HG03565 (cell line): ENCODE measurements at regions not wholly inside any gene's neighbourhood (a gene's known extent, or its start where the extent isn't known, plus 50 kb on each side); places are given as distances from the start of the nearest gene placed in this dataset.

Experiments
- ATAC-seq: cut with Tn5 transposase; IDR thresholded peaks from one replicate; pipeline ENCODE4 v1.9.1; 2021; ENCODE audit warnings: mild to moderate bottlenecking, moderate library complexity; ENCODE audit not compliant: unreplicated experiment

DNA sequence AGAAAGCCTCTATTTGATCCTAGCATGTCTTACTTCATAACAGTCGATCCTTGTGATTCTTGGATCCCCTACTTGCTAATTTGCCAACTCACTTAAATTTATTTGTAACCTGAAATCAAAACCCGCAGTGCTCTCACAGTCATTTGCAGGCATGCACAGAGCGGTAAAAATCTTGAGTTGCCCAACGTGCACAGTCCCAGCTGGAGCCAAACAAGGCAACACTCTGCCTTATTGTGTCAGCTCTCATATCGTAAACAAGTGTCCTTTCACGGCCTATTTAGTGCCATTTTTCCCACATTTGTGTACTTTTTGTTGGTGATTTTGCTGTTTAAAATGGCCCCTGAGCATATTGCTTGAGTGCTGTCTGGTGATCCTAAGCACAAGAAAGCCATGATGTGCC lies 511.3 kb upstream of the WWC1 start:
- no peak for ATAC-seq

DNA sequence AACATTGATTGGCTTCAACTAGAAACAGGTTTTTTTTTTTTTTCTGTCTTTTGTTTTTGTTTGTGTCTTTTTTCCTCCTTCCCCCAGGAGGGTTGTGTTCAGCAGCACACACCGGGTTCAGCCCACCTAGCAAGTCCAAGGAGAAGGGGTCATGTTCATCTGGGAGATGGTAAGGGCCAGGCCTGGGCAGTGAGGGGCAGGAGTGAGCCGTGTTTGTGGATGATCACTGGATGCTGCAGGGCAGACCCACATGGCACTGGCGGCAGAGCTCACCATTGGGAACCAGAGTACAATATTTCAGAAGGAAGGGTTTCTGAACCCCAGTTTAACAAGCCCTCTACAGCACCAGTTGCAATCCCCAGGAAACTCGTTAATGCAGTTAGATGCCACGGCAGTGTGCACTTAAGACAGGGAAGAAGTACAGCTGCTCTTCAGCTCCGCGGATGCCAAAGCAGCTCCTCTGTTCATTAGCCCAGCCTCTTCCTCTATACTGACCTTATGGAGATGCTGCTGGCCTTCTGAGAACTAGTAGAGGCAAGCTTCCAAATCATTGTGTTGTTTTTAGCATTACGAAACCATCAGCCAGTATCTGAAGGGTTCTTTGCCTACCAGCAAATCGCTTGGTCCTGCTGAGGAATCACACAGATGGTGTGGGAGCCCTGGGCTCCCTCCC lies 508.2 kb upstream of the WWC1 start:
- ATAC-seq, result no peak

DNA sequence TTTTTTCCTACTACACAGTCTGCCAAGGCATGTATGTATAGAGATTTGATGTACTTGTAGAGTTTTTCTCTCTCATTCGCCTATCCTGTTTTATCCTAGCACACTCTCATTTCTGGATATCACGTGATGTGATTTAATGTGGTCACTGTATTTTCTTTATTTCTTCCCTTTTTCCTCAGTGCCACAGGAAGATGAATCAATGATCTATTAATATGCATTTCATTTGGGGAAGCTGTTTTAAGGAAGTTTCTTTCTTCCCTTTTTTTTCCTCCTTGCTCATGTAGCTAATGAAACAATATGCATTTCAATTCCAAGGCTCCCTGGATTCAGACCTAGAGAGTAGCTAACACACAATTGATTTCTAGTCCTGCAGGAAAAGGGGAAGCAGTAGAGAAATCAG lies 506.3 kb upstream of the WWC1 start:
- ATAC-seq, result no peak

DNA sequence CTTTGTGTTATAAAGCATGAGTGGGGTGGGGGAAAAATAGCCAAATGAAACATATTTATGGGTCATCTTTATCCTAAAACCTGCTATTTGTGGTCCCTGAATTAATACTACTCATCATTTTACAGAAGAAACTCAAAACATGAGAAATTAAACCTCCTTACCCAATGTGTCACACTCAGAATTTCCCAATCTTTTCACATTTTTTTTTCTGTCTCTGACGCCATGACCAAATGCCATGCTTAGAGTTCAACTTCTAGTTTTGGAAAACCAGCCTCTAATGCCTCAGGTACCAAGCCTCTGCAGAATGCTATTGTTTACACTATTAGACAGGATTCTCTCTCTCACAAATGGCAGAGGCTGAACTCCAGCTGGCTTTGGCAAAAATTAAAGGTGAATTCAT lies 505.5 kb upstream of the WWC1 start:
- ATAC-seq, result no peak

DNA sequence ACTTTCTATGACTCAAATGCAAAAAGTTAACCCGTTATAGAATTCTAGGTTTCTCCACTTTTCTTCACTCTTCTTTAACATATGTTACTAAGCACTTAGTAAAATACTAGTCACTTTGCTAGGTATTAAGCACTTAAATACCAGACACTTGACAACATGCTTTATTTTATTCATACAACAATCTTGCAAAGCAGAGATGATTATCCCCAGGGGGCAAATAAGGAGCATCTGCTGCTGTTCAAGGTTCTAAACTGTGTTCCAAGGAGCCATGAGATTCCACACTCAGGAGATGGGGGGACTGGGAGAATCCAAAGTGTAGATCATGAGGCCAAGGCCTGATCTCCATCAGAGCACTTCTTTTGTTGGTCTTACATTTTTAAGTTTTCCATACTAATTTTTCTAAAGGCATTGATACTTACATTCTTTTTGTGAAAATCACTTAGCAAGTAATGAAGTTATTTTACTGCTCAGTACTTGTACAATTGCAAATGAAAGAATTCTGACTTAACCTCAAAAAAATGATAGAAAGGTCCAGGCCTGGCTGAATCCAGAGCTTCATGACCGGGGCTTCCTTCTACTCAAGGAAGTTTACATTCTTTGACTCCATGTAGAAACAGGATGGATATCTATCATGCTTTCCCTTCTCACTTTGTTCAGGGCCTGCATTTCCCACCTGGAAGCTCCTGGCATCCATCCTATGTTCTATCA lies 504.4 kb upstream of the WWC1 start:
- ATAC-seq, result no peak

DNA sequence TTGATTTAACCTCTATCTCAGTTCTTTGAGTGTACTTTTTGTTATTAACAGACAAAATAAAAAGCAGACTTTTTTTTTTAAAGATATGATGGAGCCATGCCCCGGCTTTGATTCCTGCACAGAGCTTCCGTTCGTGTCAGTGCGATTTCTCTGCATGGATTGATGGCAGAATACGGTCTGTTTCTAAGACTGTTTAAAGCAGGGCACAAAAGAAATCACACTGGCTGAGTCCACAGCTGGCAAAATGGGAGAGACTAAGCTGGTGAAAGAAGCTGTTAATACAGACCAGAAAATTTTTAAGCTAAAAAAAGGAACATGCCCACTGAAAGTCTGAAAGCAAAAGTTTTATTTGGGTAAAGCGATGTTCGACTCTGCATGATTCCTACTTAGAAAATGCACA lies 501.4 kb upstream of the WWC1 start:
- no peak for ATAC-seq

DNA sequence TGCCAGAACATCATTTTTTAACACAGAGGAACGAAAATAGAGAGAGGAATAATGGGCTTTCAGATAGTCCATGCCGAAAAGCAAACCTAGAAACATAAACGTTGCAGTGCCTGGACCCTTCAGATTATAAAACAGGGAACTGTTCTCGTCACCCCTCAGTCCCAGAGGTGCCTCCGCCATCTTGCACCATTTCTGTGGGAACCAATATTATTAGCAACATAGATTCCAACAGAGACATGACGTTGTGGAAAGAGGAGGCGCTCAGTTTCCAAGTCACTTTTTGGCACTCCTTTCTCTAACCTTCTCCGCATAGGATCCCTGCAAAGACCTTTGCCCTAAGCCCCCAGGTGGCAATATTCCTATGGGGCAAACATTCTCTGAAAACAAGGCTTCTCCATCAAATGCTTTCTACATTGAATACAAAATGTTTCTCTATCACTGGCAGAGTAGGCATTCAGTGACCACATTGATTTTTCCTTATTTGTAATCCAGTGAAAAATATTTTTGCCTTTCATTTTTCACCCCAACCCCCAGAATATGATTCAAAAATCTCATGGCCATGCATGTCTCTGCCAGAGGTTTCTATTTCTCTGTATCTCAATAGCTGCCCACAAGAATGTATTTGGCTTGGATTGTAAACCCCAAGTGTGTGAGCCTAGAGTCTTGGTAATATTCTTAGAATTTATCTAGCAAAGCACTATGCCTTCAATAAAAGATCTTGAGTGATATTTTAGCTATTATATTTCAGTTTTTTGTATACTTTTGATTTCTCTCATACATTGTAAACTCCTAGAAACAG lies 500.8 kb upstream of the WWC1 start:
- ATAC-seq, result no peak

DNA sequence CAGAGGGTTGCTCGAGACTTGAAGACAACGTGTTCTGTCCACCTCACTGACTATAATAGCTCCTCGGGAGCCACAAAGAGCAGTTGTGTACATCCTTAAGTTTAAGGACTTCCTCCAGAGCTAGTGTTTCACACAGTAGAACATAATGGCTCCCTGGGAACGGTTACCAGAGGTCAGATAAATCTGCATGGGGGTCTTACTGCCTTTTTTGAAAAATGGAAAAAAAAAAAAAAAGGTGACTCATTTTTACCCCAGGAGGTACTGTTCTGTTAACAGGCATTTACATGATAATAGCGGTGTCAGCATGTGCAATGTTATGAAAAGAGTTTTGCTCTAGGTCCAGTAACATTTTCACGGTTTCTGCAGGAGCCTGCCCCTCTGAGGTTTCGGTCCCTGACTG lies 498.9 kb upstream of the WWC1 start:
- no peak for ATAC-seq

DNA sequence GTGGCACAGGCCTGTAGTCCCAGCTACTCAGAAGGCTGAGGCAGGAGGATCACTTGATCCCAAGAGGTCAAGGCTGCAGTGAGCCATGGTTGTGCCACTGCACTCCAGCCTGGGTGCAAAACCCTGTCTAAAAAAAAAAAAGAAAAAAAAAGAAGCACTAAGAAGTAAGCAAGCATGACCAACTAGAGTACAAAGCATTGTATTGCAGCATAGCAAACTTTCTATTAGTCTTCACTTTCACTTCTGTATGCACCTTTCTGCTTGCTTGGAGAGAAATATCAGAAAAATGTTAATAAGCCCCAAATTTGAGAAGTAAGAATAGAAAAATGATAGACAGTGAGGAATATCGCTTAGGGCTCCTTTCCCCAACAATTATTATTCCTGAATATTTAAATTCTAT lies 497.7 kb upstream of the WWC1 start:
- ATAC-seq, result no peak

DNA sequence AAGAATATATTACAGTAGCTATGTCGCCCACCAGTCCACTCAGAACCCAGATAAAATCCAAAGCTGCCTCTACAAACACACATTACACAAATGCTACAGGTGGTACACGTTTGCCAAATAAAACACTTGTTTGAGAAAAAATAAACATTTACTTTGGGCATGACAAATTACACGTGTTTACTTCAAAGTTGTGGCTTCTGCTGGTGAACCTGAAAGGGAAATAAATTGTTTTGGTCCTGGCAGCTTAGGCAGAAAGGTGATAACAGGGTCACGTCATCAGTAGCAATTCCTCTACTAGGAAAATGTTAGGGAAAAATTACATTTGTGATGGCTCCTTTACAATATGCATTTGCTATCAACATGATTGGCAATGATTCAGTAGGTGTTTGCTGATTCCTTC lies 497.3 kb upstream of the WWC1 start:
- ATAC-seq, result no peak

DNA sequence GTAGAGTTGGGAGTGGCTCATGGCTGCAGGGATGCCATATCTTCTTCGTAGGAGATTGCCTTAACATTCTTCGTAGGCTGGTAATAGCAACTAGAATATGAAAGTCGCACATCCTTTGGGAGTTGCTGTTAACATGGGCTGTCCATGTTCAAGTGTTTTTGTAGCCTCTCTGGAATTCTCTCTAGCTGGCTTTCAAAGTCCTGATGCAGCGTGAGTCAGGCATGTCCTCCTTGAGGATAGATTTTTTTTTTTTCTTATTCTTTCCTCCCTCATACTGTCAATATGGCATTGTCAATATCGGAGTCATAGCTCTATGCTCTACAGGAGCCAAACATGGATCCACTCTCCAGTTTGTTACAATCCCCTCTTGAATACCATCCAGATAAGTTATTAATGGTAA lies 494.8 kb upstream of the WWC1 start:
- ATAC-seq, result no peak

DNA sequence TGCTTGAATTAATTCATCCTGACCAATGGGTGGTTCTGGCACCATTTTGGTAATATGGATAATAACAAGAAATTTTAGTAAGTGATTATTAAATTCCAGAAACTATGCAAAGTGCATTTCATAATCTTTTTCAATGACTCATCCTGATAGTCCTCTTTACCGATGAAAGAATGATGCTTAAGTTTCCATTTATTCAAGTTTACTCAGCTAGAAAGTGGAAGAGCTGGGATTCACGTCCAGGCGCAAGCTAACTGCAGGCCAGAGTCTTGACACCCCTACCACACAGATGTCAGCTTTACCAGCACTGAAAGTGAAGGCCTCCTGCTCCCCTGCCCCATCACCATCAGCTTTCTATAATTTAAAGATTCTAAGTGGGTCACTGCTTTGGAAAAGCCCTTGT lies 493.5 kb upstream of the WWC1 start:
- no peak for ATAC-seq

DNA sequence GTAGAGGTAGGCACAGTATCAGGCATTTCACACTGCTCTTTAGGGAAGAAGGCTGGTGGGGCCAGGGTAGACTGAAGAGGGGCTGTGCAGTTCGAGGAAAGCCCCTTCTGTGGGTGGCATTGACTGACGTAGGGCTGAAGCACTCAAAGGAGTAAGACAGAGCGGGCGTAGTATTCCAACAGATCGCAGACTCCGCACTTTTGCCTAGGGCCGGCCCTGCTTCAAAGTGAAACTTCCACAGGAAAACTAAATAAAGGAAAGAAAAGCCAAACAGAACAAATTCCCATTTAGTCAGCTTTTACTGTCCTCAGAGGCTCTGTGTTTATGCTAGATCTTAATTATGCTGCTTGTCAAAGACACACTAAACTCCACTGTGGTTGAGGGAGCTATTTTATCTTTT lies 493.0 kb upstream of the WWC1 start:
- no peak for ATAC-seq

DNA sequence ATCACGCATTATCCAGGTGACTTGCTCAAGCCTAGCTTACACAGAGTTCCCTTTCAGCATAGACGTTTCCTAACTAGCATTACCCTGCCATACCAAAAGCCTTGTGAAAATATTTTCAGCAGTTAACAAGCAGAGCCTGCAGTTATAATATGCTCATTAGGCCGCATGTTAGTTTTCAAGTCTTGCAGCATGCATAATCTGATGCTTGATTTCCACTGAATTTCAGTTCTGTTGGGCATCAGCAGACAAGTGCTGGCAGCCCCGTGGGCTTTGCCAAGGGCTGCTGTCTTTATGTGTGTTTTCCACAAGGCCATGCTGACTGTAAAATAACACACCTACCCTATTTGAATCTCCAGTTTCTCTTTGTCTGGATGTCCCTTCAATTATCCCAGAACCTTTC lies 491.0 kb upstream of the WWC1 start:
- no peak for ATAC-seq

DNA sequence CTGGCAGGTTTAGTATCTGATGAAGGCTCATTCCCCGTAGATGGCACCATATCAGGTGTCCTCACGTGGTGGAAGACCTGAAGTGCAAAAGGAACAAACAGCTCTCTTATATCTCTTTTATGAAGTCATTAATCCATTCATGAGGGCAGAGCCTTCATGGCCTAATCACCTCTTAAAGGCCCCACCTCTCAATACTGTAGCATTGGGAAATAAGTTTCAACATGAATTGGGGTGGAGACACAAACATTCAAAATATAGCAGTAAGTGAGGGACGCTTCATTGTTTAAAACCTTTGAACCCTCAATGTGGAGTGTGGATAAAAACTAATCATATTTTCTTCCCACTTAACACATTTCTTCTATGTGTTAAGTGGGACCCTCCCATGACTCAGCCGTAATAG lies 489.4 kb upstream of the WWC1 start:
- no peak for ATAC-seq

DNA sequence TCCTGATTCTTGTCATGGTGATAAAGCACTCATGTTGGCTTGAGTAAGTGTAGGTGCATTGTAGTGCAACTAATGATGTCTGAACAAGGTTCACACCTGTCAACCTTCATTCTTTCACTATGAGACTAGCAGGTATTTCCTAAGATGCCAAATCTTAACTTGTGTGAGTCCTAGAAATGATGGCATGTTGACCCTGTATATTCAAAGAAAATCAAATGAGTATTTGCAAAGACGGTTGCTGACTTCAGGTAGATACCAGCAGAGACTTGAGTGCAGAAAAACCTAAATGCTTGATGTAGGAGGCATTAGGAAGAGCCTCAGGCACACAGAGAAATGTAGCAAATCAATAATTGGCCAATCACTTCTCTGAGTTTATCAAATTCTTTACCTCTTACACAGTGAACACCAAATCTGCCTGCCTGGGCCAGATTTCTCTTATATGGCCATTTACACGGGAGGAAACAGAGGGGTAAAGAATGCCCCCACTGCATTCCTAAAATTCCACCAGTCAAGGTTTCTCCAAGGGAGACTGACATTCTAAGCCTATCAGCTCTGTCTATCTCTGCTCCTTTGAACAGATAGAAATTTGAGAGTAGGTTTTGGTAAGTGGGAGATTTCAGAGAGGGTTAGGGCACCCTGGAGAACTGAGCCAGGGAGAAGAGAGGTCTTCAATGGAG lies 488.6 kb upstream of the WWC1 start:
- ATAC-seq, result no peak

DNA sequence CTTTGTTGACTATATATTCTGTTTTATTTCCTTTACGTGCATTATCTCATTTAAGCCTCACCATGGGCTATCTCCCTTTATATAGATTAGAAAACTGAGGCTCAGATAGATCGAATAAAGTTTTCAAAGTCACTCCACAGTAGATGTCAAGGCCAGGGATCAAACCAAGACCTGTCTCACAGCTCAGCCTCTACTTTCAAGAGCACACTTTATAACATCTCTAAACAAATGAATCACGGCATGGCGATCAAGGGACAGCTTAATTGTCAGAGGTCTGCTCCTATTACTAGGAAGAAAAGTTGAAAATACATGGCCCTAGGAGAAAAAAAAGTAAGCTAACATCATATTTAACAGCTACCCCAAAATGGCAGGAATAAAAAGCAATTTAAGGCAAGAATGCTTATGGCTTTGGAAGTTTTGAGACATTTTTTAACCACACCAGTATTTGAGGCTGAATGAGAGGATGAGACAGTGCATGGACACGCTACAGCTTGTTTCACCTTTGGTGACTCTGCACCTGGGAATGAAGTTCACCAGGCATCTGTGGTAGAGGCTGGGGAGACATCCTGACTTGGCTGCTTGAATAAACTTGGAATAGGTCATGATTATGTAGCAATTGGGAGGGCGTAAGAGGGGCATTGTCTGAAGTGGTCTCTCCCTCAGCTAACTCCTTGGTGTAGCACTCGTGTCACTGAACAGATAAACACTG lies 486.8 kb upstream of the WWC1 start:
- no peak for ATAC-seq

DNA sequence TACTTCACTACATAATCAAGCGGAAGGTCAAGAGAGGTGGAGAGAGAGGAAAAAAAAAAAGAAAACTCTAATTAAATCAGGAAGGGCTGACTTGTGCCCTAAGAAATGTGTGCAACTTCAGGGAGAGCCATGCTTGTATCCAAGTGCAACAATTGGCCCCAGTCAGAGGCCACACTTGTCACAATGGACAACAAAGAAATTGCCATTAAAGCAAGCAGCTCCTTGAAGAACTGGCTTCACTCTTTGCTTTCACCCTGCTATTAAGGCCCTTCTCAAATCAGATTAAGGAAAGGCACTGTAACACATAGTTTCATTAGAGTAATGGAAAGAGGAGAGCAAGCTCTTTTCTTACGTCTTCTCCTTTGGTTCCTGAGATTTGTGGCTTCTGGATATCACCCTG lies 480.9 kb upstream of the WWC1 start:
- no peak for ATAC-seq

DNA sequence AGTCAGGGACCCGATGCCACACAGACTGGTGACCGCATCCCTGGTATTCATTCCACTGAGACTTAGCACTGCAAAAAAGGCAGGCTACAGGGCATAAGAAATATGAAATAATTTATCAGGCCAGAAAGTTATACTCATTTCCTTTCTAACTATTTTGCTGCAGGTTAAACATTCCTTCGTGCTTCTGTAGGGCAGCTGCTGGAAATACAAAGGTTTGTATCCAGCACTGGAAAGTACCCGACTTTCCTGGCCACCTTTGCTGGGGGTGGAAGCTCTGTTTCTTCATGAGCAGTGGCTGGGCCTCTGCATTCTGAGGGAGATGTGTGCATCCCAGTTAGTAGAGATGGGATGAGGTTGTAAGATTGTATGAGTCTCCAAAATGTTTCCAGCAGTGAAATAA lies 478.6 kb upstream of the WWC1 start:
- no peak for ATAC-seq

DNA sequence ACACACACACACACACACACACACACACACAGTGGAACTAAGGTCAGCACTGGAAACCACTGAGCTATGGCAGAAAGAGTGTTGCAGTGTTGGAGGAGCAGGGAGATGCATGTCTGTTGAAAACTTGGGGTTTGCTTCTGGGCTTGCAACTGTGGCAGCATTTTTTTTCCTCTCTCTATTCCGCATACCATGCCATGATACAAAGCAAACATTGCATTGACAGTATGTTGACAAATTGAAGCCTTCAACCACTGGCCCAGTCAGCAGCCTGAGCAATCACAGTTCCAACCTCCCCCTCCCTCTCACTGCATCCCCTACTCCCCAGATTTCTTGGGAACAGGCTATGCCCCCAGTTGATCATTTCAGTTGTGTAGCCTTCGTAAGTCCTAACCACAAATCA lies 478.1 kb upstream of the WWC1 start:
- ATAC-seq, result no peak

DNA sequence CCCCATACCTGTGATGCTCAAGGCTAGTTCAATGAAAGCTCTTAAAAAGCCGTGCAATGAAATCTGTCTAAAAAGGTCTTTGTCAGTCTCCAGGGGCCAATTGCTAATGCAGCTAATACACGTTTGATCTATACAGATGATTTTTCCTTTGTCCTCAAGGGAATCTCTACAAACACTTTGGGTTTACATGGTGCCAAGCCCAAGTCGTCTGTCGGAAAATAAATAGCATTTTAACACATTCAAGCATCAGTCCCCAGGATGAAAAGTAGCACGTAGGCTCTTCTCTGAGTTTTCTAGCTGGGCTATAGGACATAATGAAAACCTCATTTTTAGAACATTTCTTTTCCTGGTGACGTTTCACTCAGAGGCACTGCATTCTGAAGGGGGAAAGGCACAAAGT lies 477.4 kb upstream of the WWC1 start:
- ATAC-seq, result no peak
